H9 (cell line): ENCODE measurements at regions not wholly inside any gene's neighbourhood (a gene's known extent, or its start where the extent isn't known, plus 50 kb on each side); places are given as distances from the start of the nearest gene placed in this dataset.

Experiments
- DNase-seq: peaks from one replicate; pipeline ENCODE4 v3.0.0-alpha.2; 2017
- H2AFZ ChIP-seq: one replicate; pipeline ENCODE4 v1.6.1; 2013; ENCODE audit warnings: mild to moderate bottlenecking, low read length, control low read depth, moderate library complexity
- H2AK5ac ChIP-seq: 2 replicates; pipeline ENCODE4 v1.6.1; 2013; ENCODE audit warnings: low read length, control low read depth, mixed read lengths; ENCODE audit not compliant: insufficient read length
- H2BK120ac ChIP-seq: one replicate; pipeline ENCODE4 v1.6.1; 2013; ENCODE audit warnings: low read depth, mild to moderate bottlenecking, low read length, control low read depth, inconsistent platforms; ENCODE audit not compliant: poor library complexity, severe bottlenecking
- H2BK12ac ChIP-seq: 2 replicates; pipeline ENCODE4 v1.6.1; 2013; ENCODE audit warnings: low read length, control low read depth, mixed read lengths, low read depth; ENCODE audit not compliant: insufficient read length
- H2BK15ac ChIP-seq: 2 replicates; pipeline ENCODE4 v1.6.1; 2013; ENCODE audit warnings: low read depth, low read length, control low read depth
- H2BK20ac ChIP-seq: one replicate; pipeline ENCODE4 v1.6.1; 2013; ENCODE audit warnings: low read depth, mild to moderate bottlenecking, low read length, control low read depth, inconsistent platforms; ENCODE audit not compliant: poor library complexity, severe bottlenecking
- H2BK5ac ChIP-seq: 2 replicates; pipeline ENCODE4 v1.6.1; 2013; ENCODE audit warnings: low read length, control low read depth, mixed read lengths; ENCODE audit not compliant: insufficient read length
- H3K14ac ChIP-seq: 2 replicates; pipeline ENCODE4 v1.6.1; 2013; ENCODE audit warnings: low read length, control low read depth; ENCODE audit not compliant: insufficient read depth
- H3K18ac ChIP-seq: 2 replicates; pipeline ENCODE4 v1.6.1; 2013; ENCODE audit warnings: low read depth, mild to moderate bottlenecking, mixed read lengths, low read length, control low read depth; ENCODE audit not compliant: insufficient read length
- H3K23ac ChIP-seq: 2 replicates; pipeline ENCODE4 v1.6.1; 2013; ENCODE audit warnings: low read length, control low read depth, mixed read lengths, low read depth; ENCODE audit not compliant: insufficient read length
- H3K23me2 ChIP-seq: 2 replicates; pipeline ENCODE4 v1.6.1; 2013; ENCODE audit warnings: low read depth, mild to moderate bottlenecking, mixed read lengths, low read length, control low read depth; ENCODE audit not compliant: insufficient read length, poor library complexity, severe bottlenecking
- H3K27ac ChIP-seq: 2 replicates; pipeline ENCODE4 v1.5.1; 2013; ENCODE audit warnings: low read length, control low read depth, mixed read lengths, low read depth; ENCODE audit not compliant: insufficient read length
- H3K27me3 ChIP-seq: 2 replicates; pipeline ENCODE4 v1.6.1; 2013; ENCODE audit warnings: low read length, control low read depth, inconsistent platforms; ENCODE audit not compliant: insufficient read depth
- H3K4ac ChIP-seq: 2 replicates; pipeline ENCODE4 v1.6.1; 2013; ENCODE audit warnings: low read depth, mild to moderate bottlenecking, control low read depth, inconsistent platforms, low read length, moderate library complexity
- H3K4me1 ChIP-seq: 2 replicates; pipeline ENCODE4 v1.6.1; 2013; ENCODE audit warnings: low read length, control low read depth, inconsistent platforms; ENCODE audit not compliant: insufficient read depth
- H3K4me2 ChIP-seq: 2 replicates; pipeline ENCODE4 v1.6.1; 2013; ENCODE audit warnings: low read length, control low read depth, mixed read lengths; ENCODE audit not compliant: insufficient read length, insufficient read depth
- H3K56ac ChIP-seq: 2 replicates; pipeline ENCODE4 v1.6.1; 2013; ENCODE audit warnings: low read depth, mild to moderate bottlenecking, mixed read lengths, low read length, control low read depth; ENCODE audit not compliant: insufficient read length
- H3K79me1 ChIP-seq: 2 replicates; pipeline ENCODE4 v1.6.1; 2013; ENCODE audit warnings: low read depth, mild to moderate bottlenecking, moderate library complexity, low read length, control low read depth, inconsistent platforms; ENCODE audit not compliant: insufficient read depth, poor library complexity, severe bottlenecking
- H3K79me2 ChIP-seq: 2 replicates; pipeline ENCODE4 v1.6.1; 2013; ENCODE audit warnings: low read length, control low read depth, inconsistent platforms; ENCODE audit not compliant: insufficient read depth
- H3K9ac ChIP-seq: 2 replicates; pipeline ENCODE4 v1.6.1; 2013; ENCODE audit warnings: low read length, control low read depth, mixed read lengths; ENCODE audit not compliant: insufficient read length; ENCODE audit errors: extremely low read depth
- H3K9me3 ChIP-seq: one replicate; pipeline ENCODE4 v1.6.1; 2013; ENCODE audit warnings: low read depth, low read length, inconsistent platforms; ENCODE audit not compliant: control insufficient read depth
- H3T11ph ChIP-seq: one replicate; pipeline ENCODE4 v1.6.1; 2013; ENCODE audit warnings: mild to moderate bottlenecking, low read length, control low read depth, inconsistent platforms
- H4K20me1 ChIP-seq: one replicate; pipeline ENCODE4 v1.6.1; 2013; ENCODE audit not compliant: control insufficient read depth, insufficient read length, insufficient read depth
- H4K5ac ChIP-seq: 2 replicates; pipeline ENCODE4 v1.6.1; 2013; ENCODE audit warnings: low read depth, mild to moderate bottlenecking, mixed read lengths, low read length, control low read depth; ENCODE audit not compliant: insufficient read length
- H4K8ac ChIP-seq: replicated peaks from 2 replicates; pipeline ENCODE4 v1.6.1; 2013; ENCODE audit warnings: low read length, control low read depth, mixed read lengths, low read depth; ENCODE audit not compliant: insufficient read length
- H4K91ac ChIP-seq: 2 replicates; pipeline ENCODE4 v1.6.1; 2013; ENCODE audit warnings: low read depth, mild to moderate bottlenecking, moderate library complexity, mixed read lengths, low read length, control low read depth; ENCODE audit not compliant: insufficient read length
- H3K27ac Mint-ChIP-seq, 3 experiments: 2 replicates in 2 of 3; 3 replicates in 1 of 3; pipeline ENCODE4 v1.8.0; 2020 to 2021; ENCODE audit warnings: mixed read lengths in 3 of 3, mild to moderate bottlenecking in 1 of 3, moderate library complexity in 1 of 3
- H3K27me3 Mint-ChIP-seq: 2 replicates; pipeline ENCODE4 v1.8.0; 2021; ENCODE audit warnings: low read depth, mild to moderate bottlenecking, moderate library complexity, mixed read lengths
- H3K36me3 Mint-ChIP-seq, 3 experiments: 2 replicates in 2 of 3; 3 replicates in 1 of 3; pipeline ENCODE4 v1.8.0; 2020 to 2021; ENCODE audit warnings: low read depth in 3 of 3, mixed read lengths in 3 of 3; ENCODE audit not compliant: insufficient read depth in 1 of 3
- H3K4me1 Mint-ChIP-seq, 2 experiments: 2 replicates each; pipeline ENCODE4 v1.8.0; 2020; ENCODE audit warnings: mixed read lengths in 2 of 2
- H3K4me3 Mint-ChIP-seq, 2 experiments: 2 replicates in 1 of 2; 3 replicates in 1 of 2; pipeline ENCODE4 v1.8.0; 2020 to 2021; ENCODE audit warnings: mild to moderate bottlenecking in 2 of 2, mixed read lengths in 2 of 2, moderate library complexity in 1 of 2
- H3K9me3 Mint-ChIP-seq, 2 experiments: 2 replicates in 1 of 2; 3 replicates in 1 of 2; pipeline ENCODE4 v1.8.0; 2020; ENCODE audit warnings: mild to moderate bottlenecking in 2 of 2, mixed read lengths in 2 of 2, moderate library complexity in 1 of 2
- CTCF ChIP-seq: fragments of 200-600 bp; sonication (generic); conservative IDR thresholded peaks from 3 replicates; pipeline ENCODE4 v1.8.0; 2021; ENCODE audit warnings: antibody characterized with exemption, mild to moderate bottlenecking
- WGBS: extraction: QIAGEN DNeasy Blood & Tissue Kit; methylation state at CpG from one replicate; pipeline ENCODE4 v1.1.7; 2013; ENCODE audit warnings: missing lambda C conversion rate, low lambda C conversion rate, mixed read lengths; ENCODE audit not compliant: insufficient read length; ENCODE audit errors: extremely low coverage; 5-methylcytosine and 5-hydroxymethylcytosine counted together

GRCh38 chr4:136893573-136893972 lies 638.7 kb downstream of the PCDH18 start:
- no peak overlapping the region for H2AFZ ChIP-seq
- no peak overlapping the region for H4K5ac ChIP-seq
- H2BK20ac ChIP-seq = no peak overlapping the region
- no peak overlapping the region for H3K4me3 Mint-ChIP-seq
- H3K9me3 ChIP-seq = no peaks in the 10 kb centered on the region
- no peaks in the 10 kb centered on the region for H3K23me2 ChIP-seq
- no peak overlapping the region for H3K4ac ChIP-seq
- whole genome bisulfite sequencing = no CpG with 5 or more reads among the region's 1 CpG
- no peak overlapping the region for H2BK120ac ChIP-seq
- H3K27me3 Mint-ChIP-seq = no peaks in the 10 kb centered on the region
- H3K4me2 ChIP-seq = no peak overlapping the region
- H3K27ac ChIP-seq = no peak overlapping the region
- H3K9me3 Mint-ChIP-seq = no peaks in the 10 kb centered on the region
- H2BK15ac ChIP-seq = no peak overlapping the region
- H3K36me3 Mint-ChIP-seq = no peaks in the 10 kb centered on the region
- no peak overlapping the region for H3K9ac ChIP-seq
- no peak for TF ChIP-seq CTCF
- no peak overlapping the region for H4K8ac ChIP-seq
- no peaks in the 10 kb centered on the region for H3K79me2 ChIP-seq
- H3K79me1 ChIP-seq = no peaks in the 10 kb centered on the region
- H3K56ac ChIP-seq = no peak overlapping the region
- H3K4me1 Mint-ChIP-seq = peaks cover 6% of the 10 kb centered on the region in 2 experiments
- H2BK12ac ChIP-seq = no peak overlapping the region
- H4K91ac ChIP-seq = no peak overlapping the region
- H2BK5ac ChIP-seq = no peak overlapping the region
- H3K4me1 ChIP-seq = no peaks in the 10 kb centered on the region
- H3K23ac ChIP-seq = no peak overlapping the region
- no peaks in the 10 kb centered on the region for H4K20me1 ChIP-seq
- H3K27ac Mint-ChIP-seq = no peak overlapping the region
- H3K27me3 ChIP-seq = no peaks in the 10 kb centered on the region
- no peak for DNase-seq
- no peak overlapping the region for H3K18ac ChIP-seq
- H3K14ac ChIP-seq = no peak overlapping the region
- no peak overlapping the region for H2AK5ac ChIP-seq
- no peak overlapping the region for H3T11ph ChIP-seq
